ENCODE measurements at regions not wholly inside any gene's neighbourhood (a gene's known extent, or its start where the extent isn't known, plus 50 kb on each side); places are given as distances from the start of the nearest gene placed in this dataset.

DNA sequence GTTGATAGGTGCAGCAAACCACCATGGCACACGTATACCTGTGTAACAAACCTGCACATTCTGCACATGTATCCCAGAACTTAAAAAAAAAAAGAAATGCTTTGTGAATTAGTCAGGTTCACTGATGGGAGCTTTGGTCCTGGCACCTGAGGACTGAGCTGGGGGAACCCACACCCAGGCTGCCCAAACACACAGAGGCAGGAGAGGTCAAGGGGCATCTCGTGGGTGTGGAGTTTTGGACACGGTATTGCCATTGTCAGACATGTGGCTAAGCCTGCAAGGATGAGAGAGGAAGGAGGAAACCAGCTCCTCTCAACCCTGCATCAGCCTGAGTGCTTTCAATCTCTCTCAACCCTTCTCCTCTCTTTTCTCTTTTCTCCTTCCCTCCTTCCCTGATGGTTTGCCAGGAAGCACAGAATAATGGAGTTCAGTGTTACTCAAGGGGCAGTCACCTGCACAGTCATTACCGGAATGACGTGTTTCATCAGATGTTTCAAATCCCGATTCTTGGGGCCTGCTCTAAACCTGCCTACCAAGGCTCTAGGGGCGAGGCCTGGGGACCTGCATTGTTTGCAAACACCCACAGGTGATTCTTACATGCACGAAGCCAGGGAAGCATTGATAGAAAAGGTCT lies 89.9 kb upstream of the NEDD9 start (continued):
- TF ChIP-seq, protein P1, sequence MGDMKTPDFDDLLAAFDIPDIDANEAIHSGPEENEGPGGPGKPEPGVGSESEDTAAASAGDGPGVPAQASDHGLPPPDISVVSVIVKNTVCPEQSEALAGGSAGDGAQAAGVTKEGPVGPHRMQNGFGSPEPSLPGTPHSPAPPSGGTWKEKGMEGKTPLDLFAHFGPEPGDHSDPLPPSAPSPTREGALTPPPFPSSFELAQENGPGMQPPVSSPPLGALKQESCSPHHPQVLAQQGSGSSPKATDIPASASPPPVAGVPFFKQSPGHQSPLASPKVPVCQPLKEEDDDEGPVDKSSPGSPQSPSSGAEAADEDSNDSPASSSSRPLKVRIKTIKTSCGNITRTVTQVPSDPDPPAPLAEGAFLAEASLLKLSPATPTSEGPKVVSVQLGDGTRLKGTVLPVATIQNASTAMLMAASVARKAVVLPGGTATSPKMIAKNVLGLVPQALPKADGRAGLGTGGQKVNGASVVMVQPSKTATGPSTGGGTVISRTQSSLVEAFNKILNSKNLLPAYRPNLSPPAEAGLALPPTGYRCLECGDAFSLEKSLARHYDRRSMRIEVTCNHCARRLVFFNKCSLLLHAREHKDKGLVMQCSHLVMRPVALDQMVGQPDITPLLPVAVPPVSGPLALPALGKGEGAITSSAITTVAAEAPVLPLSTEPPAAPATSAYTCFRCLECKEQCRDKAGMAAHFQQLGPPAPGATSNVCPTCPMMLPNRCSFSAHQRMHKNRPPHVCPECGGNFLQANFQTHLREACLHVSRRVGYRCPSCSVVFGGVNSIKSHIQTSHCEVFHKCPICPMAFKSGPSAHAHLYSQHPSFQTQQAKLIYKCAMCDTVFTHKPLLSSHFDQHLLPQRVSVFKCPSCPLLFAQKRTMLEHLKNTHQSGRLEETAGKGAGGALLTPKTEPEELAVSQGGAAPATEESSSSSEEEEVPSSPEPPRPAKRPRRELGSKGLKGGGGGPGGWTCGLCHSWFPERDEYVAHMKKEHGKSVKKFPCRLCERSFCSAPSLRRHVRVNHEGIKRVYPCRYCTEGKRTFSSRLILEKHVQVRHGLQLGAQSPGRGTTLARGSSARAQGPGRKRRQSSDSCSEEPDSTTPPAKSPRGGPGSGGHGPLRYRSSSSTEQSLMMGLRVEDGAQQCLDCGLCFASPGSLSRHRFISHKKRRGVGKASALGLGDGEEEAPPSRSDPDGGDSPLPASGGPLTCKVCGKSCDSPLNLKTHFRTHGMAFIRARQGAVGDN (IDR thresholded peaks at IDR 0.05): peak; percentile 69; the same call in 1 of the 2 replicates
- TF ChIP-seq PAX8 (IDR thresholded peaks at IDR 0.05) (no peak), NBN (IDR thresholded peaks at IDR 0.05) (no peak), GABPA (IDR thresholded peaks at IDR 0.05; ENCODE audit: low read depth) (no peak), ASH2L (IDR thresholded peaks at IDR 0.05; ENCODE audit: borderline replicate concordance, low read depth) (no peak), TARDBP (IDR thresholded peaks at IDR 0.05; ENCODE audit: borderline replicate concordance) (0 out of 2 replicates have a peak, but pooled peaks have one; percentile 51), NR2F1 (conservative IDR thresholded peaks at IDR 0.05) (peak; percentile 48; the same call in 1 of the 2 replicates), CBX5 (IDR thresholded peaks at IDR 0.05; ENCODE audit: low read depth) (no peak), ZSCAN29 (IDR thresholded peaks at IDR 0.05) (no peak)
- TF ChIP-seq, protein P2, sequence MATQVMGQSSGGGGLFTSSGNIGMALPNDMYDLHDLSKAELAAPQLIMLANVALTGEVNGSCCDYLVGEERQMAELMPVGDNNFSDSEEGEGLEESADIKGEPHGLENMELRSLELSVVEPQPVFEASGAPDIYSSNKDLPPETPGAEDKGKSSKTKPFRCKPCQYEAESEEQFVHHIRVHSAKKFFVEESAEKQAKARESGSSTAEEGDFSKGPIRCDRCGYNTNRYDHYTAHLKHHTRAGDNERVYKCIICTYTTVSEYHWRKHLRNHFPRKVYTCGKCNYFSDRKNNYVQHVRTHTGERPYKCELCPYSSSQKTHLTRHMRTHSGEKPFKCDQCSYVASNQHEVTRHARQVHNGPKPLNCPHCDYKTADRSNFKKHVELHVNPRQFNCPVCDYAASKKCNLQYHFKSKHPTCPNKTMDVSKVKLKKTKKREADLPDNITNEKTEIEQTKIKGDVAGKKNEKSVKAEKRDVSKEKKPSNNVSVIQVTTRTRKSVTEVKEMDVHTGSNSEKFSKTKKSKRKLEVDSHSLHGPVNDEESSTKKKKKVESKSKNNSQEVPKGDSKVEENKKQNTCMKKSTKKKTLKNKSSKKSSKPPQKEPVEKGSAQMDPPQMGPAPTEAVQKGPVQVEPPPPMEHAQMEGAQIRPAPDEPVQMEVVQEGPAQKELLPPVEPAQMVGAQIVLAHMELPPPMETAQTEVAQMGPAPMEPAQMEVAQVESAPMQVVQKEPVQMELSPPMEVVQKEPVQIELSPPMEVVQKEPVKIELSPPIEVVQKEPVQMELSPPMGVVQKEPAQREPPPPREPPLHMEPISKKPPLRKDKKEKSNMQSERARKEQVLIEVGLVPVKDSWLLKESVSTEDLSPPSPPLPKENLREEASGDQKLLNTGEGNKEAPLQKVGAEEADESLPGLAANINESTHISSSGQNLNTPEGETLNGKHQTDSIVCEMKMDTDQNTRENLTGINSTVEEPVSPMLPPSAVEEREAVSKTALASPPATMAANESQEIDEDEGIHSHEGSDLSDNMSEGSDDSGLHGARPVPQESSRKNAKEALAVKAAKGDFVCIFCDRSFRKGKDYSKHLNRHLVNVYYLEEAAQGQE (IDR thresholded peaks at IDR 0.05; ENCODE audit: low read depth, low read length): no peak

Data from GM12878 (cell line).